Neuronal stem cell (in vitro differentiated cells): ENCODE measurements at regions not wholly inside any gene's neighbourhood (a gene's known extent, or its start where the extent isn't known, plus 50 kb on each side); places are given as distances from the start of the nearest gene placed in this dataset.
"Not testable (repeated sequence)": the region's sequence is repeated elsewhere in the genome, so short reads cannot be mapped to it uniquely, and the experiment has no call there.

Source experiments
- DNase-seq: peaks from one replicate; pipeline ENCODE4 v3.0.0-alpha.2; 2013; ENCODE audit warnings: low spot score
- H2AFZ ChIP-seq: one replicate; pipeline ENCODE4 v1.6.1; 2013; ENCODE audit warnings: mild to moderate bottlenecking, low read length, inconsistent platforms
- H2AK5ac ChIP-seq: 2 replicates; pipeline ENCODE4 v1.6.1; 2013; ENCODE audit warnings: low read depth, mild to moderate bottlenecking, inconsistent platforms, low read length, moderate library complexity, mixed read lengths
- H2BK120ac ChIP-seq: 2 replicates; pipeline ENCODE4 v1.6.1; 2013; ENCODE audit warnings: low read depth, mild to moderate bottlenecking, inconsistent platforms, low read length, moderate library complexity, mixed read lengths
- H2BK12ac ChIP-seq: one replicate; pipeline ENCODE4 v1.6.1; 2013; ENCODE audit warnings: low read length, inconsistent platforms
- H2BK15ac ChIP-seq: 2 replicates; pipeline ENCODE4 v1.6.1; 2013; ENCODE audit warnings: mild to moderate bottlenecking, low read length, inconsistent platforms, mixed read lengths
- H2BK5ac ChIP-seq: one replicate; pipeline ENCODE4 v1.6.1; 2013; ENCODE audit warnings: inconsistent platforms, mild to moderate bottlenecking, low read length, moderate library complexity
- H3K14ac ChIP-seq: one replicate; pipeline ENCODE4 v1.6.1; 2013; ENCODE audit warnings: low read length, inconsistent platforms
- H3K18ac ChIP-seq: 2 replicates; pipeline ENCODE4 v1.6.1; 2013; ENCODE audit warnings: low read length, inconsistent platforms
- H3K23ac ChIP-seq: 2 replicates; pipeline ENCODE4 v1.6.1; 2013; ENCODE audit warnings: low read depth, mild to moderate bottlenecking, mixed read lengths, low read length, inconsistent platforms; ENCODE audit not compliant: poor library complexity
- H3K27ac ChIP-seq: replicated peaks from 3 replicates; pipeline ENCODE4 v1.5.1; 2013; ENCODE audit warnings: low read length, inconsistent platforms
- H3K27me3 ChIP-seq, 3 experiments: 2 replicates each; pipeline ENCODE4 v1.6.1; 2013; ENCODE audit warnings: low read length in 3 of 3, mild to moderate bottlenecking in 2 of 3, inconsistent platforms in 1 of 3, low read depth in 1 of 3, mixed read lengths in 1 of 3, moderate library complexity in 1 of 3; ENCODE audit not compliant: control insufficient read depth in 3 of 3, insufficient read depth in 3 of 3
- H3K36me3 ChIP-seq, 2 donors: replicated peaks in 1 of 2; 2 replicates each; pipeline ENCODE4 v1.6.1; 2013; ENCODE audit warnings: low read length in 2 of 2; ENCODE audit not compliant: control insufficient read depth in 2 of 2, insufficient read depth in 2 of 2
- H3K4ac ChIP-seq: 2 replicates; pipeline ENCODE4 v1.6.1; 2013; ENCODE audit warnings: inconsistent platforms, mild to moderate bottlenecking, low read length, moderate library complexity
- H3K4me1 ChIP-seq, 2 donors: 1 replicate in 1 of 2; 2 replicates in 1 of 2; pipeline ENCODE4 v1.6.1; 2013; ENCODE audit warnings: low read length in 2 of 2, low read depth in 1 of 2; ENCODE audit not compliant: control insufficient read depth in 2 of 2, insufficient read depth in 1 of 2
- H3K4me2 ChIP-seq: one replicate; pipeline ENCODE4 v1.6.1; 2013; ENCODE audit warnings: mild to moderate bottlenecking, low read length, inconsistent platforms; ENCODE audit not compliant: insufficient read depth, poor library complexity, severe bottlenecking
- H3K4me3 ChIP-seq, 2 donors: 2 replicates each; pipeline ENCODE4 v1.5.1; 2013; ENCODE audit warnings: low read length in 2 of 2, mild to moderate bottlenecking in 2 of 2, inconsistent platforms in 1 of 2, moderate library complexity in 1 of 2
- H3K79me1 ChIP-seq: one replicate; pipeline ENCODE4 v1.6.1; 2013; ENCODE audit warnings: low read depth, mild to moderate bottlenecking, inconsistent platforms, low read length, moderate library complexity
- H3K9ac ChIP-seq: one replicate; pipeline ENCODE4 v1.6.1; 2013; ENCODE audit warnings: mild to moderate bottlenecking, low read depth, low read length, inconsistent platforms; ENCODE audit not compliant: poor library complexity
- H3K9me3 ChIP-seq, 2 donors: replicated peaks in 1 of 2; 2 replicates each; pipeline versions ENCODE3 to v1.6.1; 2013; ENCODE audit warnings: low read length in 2 of 2, mild to moderate bottlenecking in 2 of 2, inconsistent platforms in 1 of 2, low read depth in 1 of 2, mixed read lengths in 1 of 2, moderate library complexity in 1 of 2; ENCODE audit not compliant: control insufficient read depth in 2 of 2, insufficient read depth in 1 of 2
- H4K8ac ChIP-seq: one replicate; pipeline ENCODE4 v1.6.1; 2013; ENCODE audit warnings: low read depth, mild to moderate bottlenecking, inconsistent platforms, low read length, moderate library complexity
- H4K91ac ChIP-seq: one replicate; pipeline ENCODE4 v1.6.1; 2013; ENCODE audit warnings: low read length, low read depth, mild to moderate bottlenecking, inconsistent platforms; ENCODE audit not compliant: poor library complexity
- WGBS, 2 donors: extraction: QIAGEN DNeasy Blood & Tissue Kit; methylation state at CpG; one replicate each; pipeline ENCODE4 v1.1.7; 2013; ENCODE audit warnings: missing lambda C conversion rate in 2 of 2, mixed read lengths in 1 of 2; ENCODE audit not compliant: insufficient read length in 2 of 2, insufficient replicate concordance in 1 of 2; ENCODE audit errors: extremely low coverage in 2 of 2; 5-methylcytosine and 5-hydroxymethylcytosine counted together

GRCh38 chr12:25311506-25311905 lies 60.8 kb upstream of the KRAS start:
- Histone ChIP-seq H4K91ac (no peak overlapping the region), H3K18ac (no peak overlapping the region), H3K4me1 (no peaks in the 10 kb centered on the region), H3K36me3 (no peaks in the 10 kb centered on the region), H3K27ac (no peak overlapping the region), H3K23ac (no peak overlapping the region), H3K9me3 (no peaks in the 10 kb centered on the region), H2BK12ac (no peak overlapping the region), H3K9ac (no peak overlapping the region), H2AFZ (no peak overlapping the region), H3K27me3 (no peaks in the 10 kb centered on the region), H3K4ac (no peak overlapping the region), H2BK5ac (no peak overlapping the region), H3K4me2 (no peak overlapping the region), H4K8ac (no peak overlapping the region), H2BK15ac (no peak overlapping the region), H3K79me1 (no peaks in the 10 kb centered on the region), H2BK120ac (no peak overlapping the region), H3K14ac (no peak overlapping the region), H3K4me3 (no peak overlapping the region), H2AK5ac (no peak overlapping the region)
- no peak for DNase-seq
- no CpG with 5 or more reads among the region's 3 CpGs for WGBS, 2 donors

DNA sequence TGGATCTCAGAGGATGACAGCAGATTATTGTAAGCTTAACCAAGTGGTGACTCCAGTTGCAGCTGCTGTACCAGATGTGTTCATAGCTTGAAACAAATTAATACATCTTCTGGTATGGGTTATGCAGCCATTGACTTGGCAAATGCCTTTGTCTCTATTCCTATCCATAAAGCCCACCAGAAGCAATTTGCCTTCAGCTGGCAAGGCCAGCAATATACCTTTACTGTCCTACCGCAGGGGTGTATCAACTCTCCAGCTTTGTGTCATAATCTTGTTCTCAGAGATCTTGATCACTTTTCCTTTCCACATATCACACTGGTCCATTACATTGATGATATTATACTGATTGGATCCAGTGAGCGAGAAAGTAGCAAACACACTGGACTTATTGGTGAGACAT lies 59.3 kb upstream of the KRAS start:
- H3K9ac ChIP-seq, H3K79me1 ChIP-seq, H3K14ac ChIP-seq, H3K27me3 ChIP-seq, H2BK5ac ChIP-seq, H2AFZ ChIP-seq, H3K18ac ChIP-seq, H3K27ac ChIP-seq, H3K23ac ChIP-seq, H3K36me3 ChIP-seq, DNase-seq, H3K9me3 ChIP-seq, H4K91ac ChIP-seq, H4K8ac ChIP-seq, H3K4ac ChIP-seq, H2AK5ac ChIP-seq, H2BK12ac ChIP-seq, H3K4me3 ChIP-seq, H2BK15ac ChIP-seq, H3K4me1 ChIP-seq, H2BK120ac ChIP-seq, H3K4me2 ChIP-seq: not testable (repeated sequence)
- WGBS, 2 donors: no CpG with 5 or more reads among the region's 2 CpGs

DNA sequence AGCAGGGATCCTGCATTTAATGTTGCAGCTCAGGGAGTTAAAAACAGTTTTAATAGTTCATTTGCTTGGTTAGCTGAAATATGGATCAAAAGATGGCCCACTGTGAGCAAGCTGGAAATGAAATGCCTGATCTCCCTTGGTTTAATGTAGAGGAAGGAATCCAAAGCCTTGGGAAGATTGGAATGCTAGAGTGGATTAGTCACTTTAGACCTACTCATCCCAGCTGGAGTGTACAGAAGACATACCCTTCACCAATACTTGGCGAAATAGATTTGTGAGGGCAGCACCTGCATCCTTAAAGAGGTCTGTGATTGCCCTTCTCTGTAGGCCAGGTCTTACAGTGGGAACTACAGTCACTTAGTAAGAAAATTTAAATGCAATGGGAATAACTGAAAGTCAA lies 58.0 kb upstream of the KRAS start:
- no peak overlapping the region for H3K4me2 ChIP-seq
- no peak overlapping the region for H3K27ac ChIP-seq
- no peak overlapping the region for H2BK15ac ChIP-seq
- no peak overlapping the region for H4K91ac ChIP-seq
- no peaks in the 10 kb centered on the region for H3K36me3 ChIP-seq
- H3K79me1 ChIP-seq: no peaks in the 10 kb centered on the region
- H3K4me1 ChIP-seq: no peaks in the 10 kb centered on the region
- H2BK12ac ChIP-seq: no peak overlapping the region
- H3K4me3 ChIP-seq: no peak overlapping the region
- no peak overlapping the region for H3K9ac ChIP-seq
- H3K4ac ChIP-seq: no peak overlapping the region
- no peak overlapping the region for H4K8ac ChIP-seq
- H3K18ac ChIP-seq: no peak overlapping the region
- no peak overlapping the region for H2BK120ac ChIP-seq
- H2BK5ac ChIP-seq: no peak overlapping the region
- no peaks in the 10 kb centered on the region for H3K27me3 ChIP-seq
- no peaks in the 10 kb centered on the region for H3K9me3 ChIP-seq
- H3K14ac ChIP-seq: no peak overlapping the region
- no peak overlapping the region for H2AFZ ChIP-seq
- H3K23ac ChIP-seq: no peak overlapping the region
- WGBS, 2 donors: no CpG with 5 or more reads among the region's 1 CpG
- DNase-seq: no peak
- H2AK5ac ChIP-seq: no peak overlapping the region

GRCh38 chr12:25307818-25308217 lies 57.1 kb upstream of the KRAS start:
- no peak overlapping the region for H3K4me2 ChIP-seq
- no peak for DNase-seq
- no peak overlapping the region for H2BK5ac ChIP-seq
- H3K27me3 ChIP-seq: no peaks in the 10 kb centered on the region
- no peak overlapping the region for H2AFZ ChIP-seq
- no peaks in the 10 kb centered on the region for H3K9me3 ChIP-seq
- no peaks in the 10 kb centered on the region for H3K79me1 ChIP-seq
- H3K18ac ChIP-seq: no peak overlapping the region
- no CpG with 5 or more reads among the region's 1 CpG for WGBS, 2 donors
- no peak overlapping the region for H3K9ac ChIP-seq
- H3K23ac ChIP-seq: no peak overlapping the region
- no peak overlapping the region for H3K4me3 ChIP-seq
- H4K91ac ChIP-seq: no peak overlapping the region
- no peak overlapping the region for H3K4ac ChIP-seq
- no peaks in the 10 kb centered on the region for H3K4me1 ChIP-seq
- H2AK5ac ChIP-seq: no peak overlapping the region
- no peak overlapping the region for H3K27ac ChIP-seq
- H2BK120ac ChIP-seq: no peak overlapping the region
- no peak overlapping the region for H2BK15ac ChIP-seq
- H3K36me3 ChIP-seq: no peaks in the 10 kb centered on the region
- H2BK12ac ChIP-seq: no peak overlapping the region
- H3K14ac ChIP-seq: no peak overlapping the region
- no peak overlapping the region for H4K8ac ChIP-seq
